ENCODE measurements at regions not wholly inside any gene's neighbourhood (a gene's known extent, or its start where the extent isn't known, plus 50 kb on each side); places are given as distances from the start of the nearest gene placed in this dataset.

DNA sequence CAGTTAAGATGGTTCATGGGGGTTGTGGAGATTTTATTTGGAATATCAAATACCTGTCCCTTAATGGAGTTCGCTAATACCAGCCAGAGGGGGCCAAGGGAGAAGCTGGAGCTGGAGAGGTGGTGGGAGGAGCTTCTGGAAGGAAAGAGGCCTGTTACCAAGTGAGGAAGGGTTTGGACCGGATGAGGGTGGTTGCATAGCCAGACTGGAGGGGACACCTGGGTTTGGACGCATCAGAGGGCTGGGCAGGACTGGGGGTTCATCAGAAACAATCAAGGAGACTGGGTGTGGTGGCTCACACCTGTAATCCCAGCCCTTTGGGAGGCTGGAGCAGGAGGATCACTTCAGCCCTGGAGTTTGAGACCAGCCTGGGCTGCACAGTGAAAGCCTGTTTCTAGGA lies 111.8 kb upstream of the IER5L start:
- TF ChIP-seq, protein P1, sequence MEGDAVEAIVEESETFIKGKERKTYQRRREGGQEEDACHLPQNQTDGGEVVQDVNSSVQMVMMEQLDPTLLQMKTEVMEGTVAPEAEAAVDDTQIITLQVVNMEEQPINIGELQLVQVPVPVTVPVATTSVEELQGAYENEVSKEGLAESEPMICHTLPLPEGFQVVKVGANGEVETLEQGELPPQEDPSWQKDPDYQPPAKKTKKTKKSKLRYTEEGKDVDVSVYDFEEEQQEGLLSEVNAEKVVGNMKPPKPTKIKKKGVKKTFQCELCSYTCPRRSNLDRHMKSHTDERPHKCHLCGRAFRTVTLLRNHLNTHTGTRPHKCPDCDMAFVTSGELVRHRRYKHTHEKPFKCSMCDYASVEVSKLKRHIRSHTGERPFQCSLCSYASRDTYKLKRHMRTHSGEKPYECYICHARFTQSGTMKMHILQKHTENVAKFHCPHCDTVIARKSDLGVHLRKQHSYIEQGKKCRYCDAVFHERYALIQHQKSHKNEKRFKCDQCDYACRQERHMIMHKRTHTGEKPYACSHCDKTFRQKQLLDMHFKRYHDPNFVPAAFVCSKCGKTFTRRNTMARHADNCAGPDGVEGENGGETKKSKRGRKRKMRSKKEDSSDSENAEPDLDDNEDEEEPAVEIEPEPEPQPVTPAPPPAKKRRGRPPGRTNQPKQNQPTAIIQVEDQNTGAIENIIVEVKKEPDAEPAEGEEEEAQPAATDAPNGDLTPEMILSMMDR (IDR thresholded peaks at IDR 0.05; ENCODE audit: low read length), result no peak
- no peak for TF ChIP-seq EZH2phosphoT487 (IDR thresholded peaks at IDR 0.05; ENCODE audit: low read length)

Measured in MM.1S (cell line).